HG02973 (cell line): ENCODE measurements at regions not wholly inside any gene's neighbourhood (a gene's known extent, or its start where the extent isn't known, plus 50 kb on each side); places are given as distances from the start of the nearest gene placed in this dataset.
A peak's percentile ranks its signal among the peaks of the same experiment; 100 is the strongest.

Source experiments
- ATAC-seq: cut with Tn5 transposase; IDR thresholded peaks from one replicate; pipeline ENCODE4 v1.9.1; 2021; ENCODE audit warnings: moderate library complexity; ENCODE audit not compliant: unreplicated experiment

DNA sequence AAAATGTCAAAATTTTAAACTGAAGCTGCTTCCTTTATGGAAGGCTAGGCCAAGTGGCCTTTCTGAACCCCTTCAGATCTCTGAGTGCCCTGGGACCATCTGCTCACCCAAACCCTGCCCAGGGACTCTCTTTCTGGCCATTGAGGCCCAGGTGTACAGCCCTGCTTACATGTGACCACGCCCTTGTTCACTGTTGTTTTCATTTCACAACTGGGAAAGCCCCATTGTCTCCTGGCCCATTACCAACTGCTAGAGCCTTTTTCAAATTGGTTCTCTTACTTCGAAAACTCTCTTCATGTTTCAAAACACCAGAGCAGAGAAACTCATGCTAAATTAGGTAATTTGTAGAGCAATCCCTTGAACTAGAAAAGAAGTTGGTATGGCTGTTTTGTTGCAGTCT is 219.5 kb upstream of the TANK start:
- peak; percentile 82 for ATAC-seq

DNA sequence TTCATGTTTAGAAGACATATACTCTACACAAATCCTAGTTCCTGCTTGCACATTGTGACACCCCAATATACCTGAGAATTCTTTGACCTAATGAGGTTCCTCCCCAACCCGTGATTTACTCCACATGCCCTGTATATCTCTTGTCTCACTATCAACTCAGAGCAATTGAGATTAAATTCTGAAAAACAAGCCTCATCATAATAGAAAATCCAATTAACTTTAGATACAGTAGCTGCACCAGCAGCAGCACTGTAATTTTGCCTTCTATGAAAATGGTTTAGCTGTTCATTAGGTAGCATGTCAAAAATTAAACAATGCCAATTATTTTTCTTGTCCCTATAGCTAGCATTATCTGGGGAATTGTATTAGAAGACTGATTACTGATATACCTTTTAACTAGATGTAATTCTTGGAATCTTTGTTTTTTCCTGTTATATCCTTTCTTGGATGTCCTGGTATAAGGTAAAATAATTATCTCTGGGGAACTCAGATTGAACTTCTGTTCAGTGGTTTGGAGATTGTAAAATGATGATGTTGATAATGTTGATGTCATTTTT is 218.9 kb upstream of the TANK start:
- no peak for ATAC-seq

DNA sequence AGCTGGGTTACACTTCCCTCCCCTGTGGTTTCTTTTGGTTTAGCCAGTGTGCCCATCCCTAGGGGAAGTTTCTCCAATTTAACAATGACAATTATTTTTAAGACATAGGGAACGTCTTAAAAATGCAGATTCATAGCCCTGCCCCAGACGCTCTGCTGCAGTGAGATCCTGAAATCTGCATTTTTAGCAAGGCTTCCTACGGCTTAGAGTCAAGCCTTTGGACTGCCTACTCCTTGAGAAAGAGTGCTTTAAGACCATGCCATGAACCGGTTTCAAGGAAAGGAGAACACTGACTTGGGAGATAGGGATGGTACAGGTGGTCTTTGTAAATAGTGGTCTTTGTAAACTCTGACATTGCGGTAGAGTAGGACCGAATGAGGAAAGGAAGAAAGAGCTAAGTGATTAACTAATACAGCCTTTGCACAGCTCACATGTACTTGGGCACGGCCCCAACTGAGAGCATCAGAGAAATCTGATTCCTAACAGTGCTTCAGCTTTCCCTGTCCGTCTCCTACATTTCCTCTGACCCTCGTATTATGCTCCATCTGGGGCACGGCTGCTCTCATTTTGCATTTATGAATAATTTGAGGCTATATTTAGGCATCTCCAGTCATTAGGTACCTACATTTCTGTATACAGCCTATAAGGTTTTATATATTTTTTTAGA is 217.6 kb upstream of the TANK start:
- no peak for ATAC-seq

DNA sequence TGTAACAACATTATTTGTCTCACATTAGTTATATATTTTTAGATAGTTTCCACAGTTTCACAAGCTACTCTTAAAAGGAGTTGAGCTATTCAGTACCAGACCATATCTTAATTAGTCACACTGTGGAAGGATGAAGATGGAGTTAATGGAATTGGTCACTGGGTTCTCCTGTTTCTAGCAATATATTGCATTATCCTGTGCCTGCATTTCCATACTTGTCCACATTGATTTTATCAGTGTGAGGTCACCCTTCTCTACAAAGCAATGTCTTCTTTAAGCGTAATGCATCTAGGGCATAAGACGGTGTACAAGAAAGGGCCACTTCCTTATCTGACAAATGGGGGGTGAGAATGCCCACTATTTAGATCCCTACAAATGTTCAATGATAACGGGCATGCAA is 216.8 kb upstream of the TANK start:
- ATAC-seq: no peak

DNA sequence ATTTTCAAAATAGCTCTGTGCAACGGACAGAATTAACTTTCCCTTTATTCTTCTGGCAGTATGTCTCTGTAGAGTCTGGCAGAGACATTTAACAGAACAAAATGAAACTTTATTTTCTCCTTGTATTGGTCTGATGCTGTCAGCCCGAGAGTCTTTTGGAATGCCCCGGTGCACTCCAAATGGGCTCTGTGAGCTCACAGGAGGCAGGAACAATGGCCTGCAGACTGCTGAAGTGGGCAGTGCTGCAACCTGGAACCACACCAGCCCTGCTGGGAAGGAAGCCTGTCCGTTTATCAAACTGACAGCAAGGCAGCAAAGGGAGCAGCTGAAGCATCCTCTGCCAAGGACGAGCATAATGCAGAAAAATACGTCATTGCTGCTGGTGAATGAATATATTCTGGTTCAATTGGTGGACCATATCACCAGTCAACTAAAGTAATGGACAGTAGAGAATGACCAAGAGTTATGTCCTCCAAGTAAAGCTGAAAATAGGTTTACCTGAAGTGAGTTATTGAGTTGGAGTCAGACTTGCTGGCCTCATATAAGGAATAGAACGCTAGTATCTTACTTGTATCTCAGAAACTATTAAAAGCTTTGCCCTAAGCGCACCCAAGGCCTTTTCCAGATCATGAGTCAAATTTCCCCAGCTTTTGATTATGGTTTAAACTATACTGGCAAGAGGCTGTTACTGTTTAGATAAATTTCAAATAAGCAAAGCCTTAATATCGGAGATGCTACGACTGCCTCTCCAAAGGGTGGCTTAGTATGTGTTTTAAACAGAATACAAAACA is 207.6 kb upstream of the TANK start:
- no peak for ATAC-seq

DNA sequence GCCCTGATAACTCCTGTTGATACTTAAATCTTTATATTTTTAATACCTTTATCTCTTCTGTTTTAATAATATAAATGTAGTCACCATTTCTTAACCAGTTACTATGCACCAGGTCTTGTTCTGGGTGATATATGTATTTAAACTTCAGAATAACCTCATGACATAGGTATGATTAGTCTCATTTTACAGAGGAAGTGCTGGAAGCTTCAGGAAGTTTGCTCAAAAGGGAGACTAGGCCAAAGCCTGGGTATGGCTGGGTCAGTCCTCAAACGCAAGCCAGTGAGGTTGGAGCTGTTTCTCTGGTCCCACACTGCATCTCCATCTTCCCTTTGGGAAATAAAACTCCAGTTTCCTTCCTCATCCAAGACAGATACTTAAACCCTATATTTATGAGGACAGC is 204.7 kb upstream of the TANK start:
- ATAC-seq: no peak

DNA sequence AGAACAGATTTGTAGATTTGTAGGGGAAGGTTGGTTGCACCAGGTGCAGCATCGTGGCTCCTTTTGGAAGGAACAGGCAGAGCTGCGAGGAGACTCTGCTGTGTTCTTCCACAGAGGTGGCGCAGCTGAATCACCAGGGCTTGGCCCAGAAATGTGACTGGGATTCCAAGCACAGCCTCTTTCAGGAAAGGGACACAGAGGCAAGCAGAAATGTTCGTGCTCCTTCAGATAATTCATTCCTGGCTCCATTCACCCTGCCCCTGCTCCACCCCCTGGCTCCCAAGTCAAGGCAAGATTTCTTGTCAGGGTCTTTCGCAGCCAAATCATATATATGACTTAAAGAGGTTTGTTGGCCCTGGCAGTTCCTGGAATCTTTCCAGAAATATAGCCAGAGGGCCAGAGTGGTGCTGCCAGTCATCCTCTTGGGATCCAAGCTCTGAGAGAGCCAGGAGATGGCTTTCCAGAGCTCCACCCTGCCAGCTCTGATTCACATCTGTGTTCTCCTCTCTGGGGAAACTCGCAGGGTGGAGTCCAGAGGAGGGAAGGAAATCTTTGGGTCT is 203.9 kb upstream of the TANK start:
- no peak for ATAC-seq

DNA sequence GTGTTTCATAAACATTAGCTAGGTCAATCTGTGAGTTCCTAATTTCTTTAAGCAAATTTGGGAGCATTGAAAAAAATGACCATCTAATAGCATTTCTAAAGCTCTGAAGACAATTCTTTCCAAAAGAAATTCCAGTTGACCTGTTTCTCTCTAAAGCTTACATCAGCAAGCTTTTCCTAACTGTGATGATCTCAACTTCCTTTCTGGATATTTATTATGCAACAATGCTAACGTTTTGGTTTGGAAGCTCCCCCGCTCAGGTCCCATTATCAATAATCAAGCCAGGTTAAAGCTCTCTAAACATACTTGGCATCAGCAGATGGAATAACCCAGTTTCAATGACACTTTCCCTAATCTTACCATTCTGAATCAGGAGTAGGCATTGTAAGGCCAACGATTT is 196.3 kb upstream of the TANK start:
- ATAC-seq: no peak

DNA sequence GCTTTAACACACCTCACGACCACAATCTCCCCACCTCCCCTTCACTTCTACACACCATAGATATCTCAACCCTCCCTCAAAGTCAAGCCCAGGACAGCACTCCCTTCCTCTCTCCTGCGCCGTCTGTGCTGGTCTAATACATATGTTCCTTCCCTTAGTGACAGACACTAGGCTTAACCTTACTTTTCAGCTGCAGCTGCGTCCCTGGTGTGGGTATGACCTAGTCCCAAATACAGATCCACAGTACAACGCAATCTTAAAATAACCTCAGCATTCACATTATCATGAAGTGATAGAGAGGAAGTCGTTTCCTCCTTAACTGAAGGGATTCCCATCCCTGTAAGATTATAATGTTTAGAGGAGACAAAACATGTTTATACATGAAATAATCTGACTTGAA is 192.7 kb upstream of the TANK start:
- ATAC-seq: no peak

DNA sequence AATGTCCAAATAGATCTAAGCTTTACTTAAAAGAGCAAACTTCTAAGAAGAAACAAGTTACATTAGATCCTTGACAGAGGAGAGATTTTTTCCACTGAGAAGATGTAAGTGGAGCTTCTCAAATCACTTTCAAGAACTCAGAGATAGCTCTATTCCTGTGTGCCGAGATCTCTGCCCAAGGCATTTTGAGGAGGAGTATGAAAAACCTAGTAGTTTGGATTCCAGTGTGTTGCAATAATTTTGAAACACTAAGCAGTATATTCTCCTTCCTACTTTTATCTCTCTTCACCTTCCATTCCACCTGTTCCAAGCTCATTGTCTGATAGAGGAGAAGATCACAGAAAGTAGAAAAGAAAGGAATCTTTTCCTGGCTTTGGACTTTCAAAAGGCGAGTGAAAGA is 192.0 kb upstream of the TANK start:
- ATAC-seq: no peak

DNA sequence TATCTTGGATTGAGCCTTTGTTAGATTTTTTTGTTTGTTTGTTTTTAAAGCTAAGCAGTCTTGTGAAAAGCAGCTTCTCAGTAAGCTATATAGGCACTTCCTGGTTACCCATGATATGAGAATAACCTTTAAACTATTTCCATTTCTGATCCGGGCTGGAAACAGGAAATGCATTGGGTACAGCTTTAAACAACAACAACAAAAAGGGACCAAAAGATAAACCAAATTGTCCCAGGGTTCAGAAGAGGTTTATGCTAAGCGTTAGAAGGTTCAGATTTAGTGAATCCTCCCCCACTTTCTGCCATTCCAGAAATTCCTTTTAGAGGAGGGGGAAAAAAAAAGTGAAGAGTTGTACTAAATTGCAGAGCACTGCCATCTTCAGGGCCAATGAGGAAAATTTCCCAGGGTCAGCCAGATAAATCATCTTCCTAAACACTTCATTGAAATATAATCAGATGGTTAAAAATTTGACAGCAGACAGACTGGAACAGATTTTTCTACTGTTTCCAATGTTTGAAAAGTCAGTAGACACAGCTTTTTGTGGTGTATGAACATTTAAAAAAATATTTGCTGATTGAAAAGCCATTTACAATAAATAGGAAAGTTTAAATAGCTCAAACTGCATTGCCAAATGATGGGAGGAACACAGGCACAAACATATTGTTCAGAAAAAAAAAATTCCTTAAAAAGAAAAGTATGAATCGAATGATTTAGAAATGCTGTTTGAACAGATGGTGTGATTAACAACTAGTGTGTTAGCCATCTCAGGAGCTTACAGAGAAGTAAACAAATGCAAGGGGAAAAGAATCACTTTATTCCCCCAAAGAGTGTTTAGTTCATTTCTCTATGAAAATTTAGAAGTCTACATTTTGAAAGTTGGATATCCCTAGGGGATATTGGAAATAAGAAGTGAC is 189.9 kb upstream of the TANK start:
- ATAC-seq: no peak

DNA sequence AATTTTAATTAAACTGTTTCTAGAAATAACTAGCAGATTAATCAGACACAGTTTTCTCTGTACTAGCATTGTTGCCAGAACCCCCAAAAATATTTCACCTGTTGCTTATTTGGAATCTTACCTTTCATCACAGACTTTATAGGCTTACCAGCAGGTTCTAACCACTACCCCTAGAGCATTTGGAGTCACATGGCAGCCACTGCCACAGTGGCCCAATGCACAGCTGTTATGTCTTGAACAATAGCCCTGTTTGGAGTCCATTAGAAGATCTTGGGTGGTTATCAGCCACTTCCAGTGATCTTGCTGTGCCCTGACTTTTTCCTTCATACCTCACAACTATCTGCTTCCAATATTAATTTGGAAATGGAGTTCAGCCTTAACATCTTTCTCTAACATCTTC is 186.2 kb upstream of the TANK start:
- ATAC-seq: no peak

DNA sequence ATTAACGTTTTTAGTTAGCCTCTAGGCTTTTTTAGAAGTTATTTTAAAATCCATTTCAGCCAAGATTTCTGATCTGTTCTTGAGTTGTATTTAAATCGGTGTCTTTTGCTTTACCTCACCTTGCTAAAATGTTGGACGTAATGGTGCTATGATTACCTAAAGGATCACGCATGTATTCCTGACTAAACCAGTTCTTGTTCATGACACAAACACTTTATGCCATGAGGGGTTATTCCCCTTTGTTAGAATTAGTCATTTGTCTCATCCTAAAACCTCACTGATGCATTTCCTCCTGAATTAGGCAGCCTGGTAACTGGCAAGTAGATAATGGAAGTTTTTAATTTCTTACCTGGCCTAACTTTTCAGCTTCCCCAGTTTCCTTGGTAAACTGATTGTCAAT is 185.4 kb upstream of the TANK start:
- ATAC-seq: no peak

DNA sequence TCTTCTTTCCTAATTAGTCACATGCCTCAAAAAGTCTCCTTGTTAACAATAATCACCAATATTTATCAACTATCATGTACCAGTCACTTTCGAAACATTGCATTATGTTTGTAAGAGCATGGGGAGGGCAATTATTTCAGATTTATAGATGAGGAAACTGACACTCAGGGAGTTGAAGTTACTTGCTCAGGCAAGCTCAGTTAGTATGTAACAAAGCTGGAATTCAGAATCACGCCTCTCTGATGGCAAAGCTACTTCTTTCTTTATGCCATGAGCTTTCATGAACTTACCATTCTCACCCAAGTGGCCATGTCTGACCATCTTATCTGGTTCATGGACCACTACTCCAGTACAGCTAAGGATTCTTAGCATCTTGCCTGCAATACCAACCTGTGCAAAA is 183.4 kb upstream of the TANK start:
- ATAC-seq: no peak

DNA sequence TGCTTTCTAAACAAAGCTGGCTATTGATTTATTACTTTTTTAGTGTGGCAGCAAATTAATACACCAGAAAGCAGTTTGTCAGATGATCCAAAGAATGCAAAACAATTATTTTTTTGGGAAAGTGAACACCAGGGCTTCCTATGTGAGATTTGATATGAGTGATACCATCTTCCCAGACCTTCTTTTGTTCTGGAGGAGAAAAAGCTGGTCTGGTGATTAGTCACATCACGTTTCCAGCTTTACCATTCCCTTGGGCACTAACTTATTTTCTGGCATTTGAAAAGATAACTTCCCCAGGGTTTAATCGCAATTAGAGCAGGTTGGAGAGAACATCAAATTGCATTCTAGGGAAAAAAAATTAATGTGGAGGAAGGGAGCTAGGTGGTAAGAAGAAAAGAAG is 182.9 kb upstream of the TANK start:
- no peak for ATAC-seq

DNA sequence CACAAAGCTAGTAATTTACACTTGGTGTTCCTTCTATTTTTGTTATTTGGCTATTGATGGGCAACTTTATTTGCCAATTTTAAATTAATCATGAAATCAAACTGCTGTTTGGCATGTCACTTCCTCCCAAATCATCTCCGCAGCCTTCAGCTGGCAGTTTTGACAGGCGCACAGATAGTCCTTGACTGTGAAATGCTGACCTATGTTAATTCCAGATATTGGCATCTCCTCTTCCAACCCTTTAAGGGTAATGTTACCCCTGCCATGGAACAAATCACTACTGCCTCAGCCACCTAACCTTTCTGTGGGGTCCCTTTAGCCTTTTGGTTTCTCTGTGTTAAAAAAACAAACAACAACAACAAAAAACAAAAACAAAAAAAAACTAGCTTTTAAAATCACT is 182.4 kb upstream of the TANK start:
- no peak for ATAC-seq

DNA sequence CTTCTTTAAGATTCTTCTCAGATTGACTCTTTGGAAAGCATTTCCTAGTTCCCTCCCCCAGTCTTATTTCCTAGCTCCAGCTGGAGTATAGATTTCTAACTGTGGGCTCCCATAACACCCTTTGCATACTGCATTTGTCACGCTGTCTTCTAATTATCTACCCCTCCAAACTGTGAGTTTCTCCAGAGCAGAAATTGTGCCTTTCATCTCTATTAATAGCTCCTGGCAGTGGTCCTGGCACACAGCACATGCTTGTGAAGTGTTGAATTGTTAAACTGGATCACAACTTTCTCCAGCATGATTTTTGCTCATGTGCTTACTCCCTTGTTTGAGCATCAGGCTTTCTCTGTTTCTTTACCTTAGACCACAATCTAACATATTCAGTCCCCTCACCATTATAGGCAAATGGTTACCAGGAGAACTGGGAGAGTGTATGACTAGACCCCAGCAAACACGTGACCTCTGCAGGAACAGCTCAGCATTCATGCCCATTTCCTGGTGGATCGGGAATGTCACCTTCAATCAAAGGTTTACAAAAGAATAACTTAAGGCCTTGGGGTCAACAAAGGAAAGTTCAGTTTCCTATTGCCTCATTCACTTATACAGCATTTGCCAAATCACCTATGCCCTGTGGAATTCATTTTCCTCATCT is 175.7 kb upstream of the TANK start:
- no peak for ATAC-seq

DNA sequence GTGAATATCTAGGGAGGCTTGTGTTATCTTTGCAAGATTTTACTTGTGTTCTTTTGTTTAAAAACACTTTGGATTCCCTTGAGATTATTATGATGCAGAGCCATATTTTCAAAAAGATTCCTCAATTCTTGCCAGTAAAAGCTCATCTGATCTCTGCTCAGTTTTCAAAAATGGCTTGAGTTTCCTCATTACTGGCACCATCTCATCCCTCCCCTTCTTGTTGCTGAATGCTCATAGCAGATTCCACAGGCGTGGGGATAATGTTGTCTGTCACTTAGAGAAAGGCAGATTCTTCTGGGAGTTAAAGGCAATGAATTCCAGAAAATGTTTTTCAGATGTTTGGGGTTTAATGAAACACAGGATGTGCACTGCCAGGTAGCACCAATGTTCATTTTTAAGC is 170.4 kb upstream of the TANK start:
- ATAC-seq: no peak

DNA sequence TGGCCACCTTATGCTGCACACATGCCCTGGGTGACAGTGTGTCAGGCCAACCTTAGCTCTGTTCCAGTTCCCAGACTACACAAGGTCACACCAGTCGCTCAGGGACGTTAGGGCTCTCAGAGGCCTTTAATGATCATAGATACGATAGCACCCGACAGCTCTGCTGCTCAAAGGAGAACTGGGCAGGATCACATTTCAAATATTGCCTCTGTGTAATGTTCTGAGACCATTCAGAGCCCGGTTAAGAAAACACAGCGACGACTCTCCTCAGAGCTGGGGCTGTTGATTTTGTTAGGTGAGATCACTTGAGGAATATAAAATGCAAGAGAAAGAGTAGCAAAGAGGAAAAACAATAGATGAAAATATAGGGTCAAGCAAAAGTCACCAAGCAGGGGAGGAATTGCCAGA is 166.6 kb upstream of the TANK start:
- no peak for ATAC-seq

DNA sequence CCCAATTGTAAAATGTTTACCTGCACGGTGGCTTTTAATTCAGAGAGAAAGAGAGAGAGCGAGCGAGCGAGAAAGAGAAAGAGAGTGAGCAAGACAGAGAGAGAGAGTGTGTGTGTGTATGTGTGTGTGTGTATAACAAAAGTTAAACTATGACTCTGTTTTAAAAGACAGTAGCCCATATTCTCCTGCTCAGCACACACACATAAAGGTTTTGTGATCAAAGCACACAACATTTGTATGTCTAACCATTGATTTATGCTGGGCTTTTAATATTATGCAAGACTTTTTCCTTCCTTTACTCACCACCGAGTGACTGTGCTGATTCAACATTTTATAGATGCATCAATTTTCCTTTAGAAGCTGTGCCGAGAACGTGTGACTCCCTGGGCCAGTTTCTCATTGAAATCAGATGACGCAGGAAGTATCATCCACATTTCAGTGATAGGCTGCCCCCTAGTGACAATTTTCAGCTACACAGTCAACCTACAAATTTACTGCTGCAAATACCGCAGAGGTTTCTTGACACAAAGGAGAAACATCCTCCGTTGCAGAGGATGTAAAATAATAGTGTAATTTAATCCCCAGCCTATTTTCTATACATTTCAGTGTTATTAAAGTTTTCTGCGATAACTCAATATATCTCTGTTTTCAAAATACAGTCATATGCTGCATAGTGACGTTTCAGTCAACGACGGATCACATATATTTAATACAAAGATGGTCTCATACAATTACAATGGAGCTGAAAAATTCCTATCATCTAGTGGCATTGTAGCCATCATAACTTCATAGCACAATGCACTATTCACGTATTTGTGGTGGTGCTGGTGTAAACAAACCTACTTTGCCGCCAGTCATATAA is 165.9 kb upstream of the TANK start:
- ATAC-seq: peak; percentile 90
